Karpas-422 (cell line): ENCODE measurements at regions not wholly inside any gene's neighbourhood (a gene's known extent, or its start where the extent isn't known, plus 50 kb on each side); places are given as distances from the start of the nearest gene placed in this dataset.

Experiments used
- DNase-seq: peaks from one replicate; pipeline ENCODE4 v3.0.0-alpha.2; 2015
- H2AFZ ChIP-seq: fragments of 200-600 bp; sonication (generic); 2 replicates; pipeline ENCODE4 v1.6.1; 2014; ENCODE audit warnings: antibody characterized with exemption, low read length, mixed read lengths
- H3K27ac ChIP-seq: fragments of 200-600 bp; sonication (generic); 2 replicates; pipeline ENCODE4 v1.5.1; 2014; ENCODE audit warnings: mild to moderate bottlenecking, low read length, moderate library complexity
- H3K27me3 ChIP-seq: fragments of 200-600 bp; sonication (generic); 2 replicates; pipeline ENCODE4 v1.6.1; 2014; ENCODE audit warnings: low read length, mixed read lengths
- H3K36me3 ChIP-seq: fragments of 200-600 bp; sonication (generic); 2 replicates; pipeline ENCODE4 v1.6.1; 2014; ENCODE audit warnings: low read length, mixed read lengths; ENCODE audit not compliant: insufficient read depth
- H3K4me1 ChIP-seq: fragments of 200-600 bp; sonication (generic); 2 replicates; pipeline ENCODE4 v1.6.1; 2014; ENCODE audit warnings: mild to moderate bottlenecking, low read length, mixed read lengths
- H3K4me2 ChIP-seq: fragments of 200-600 bp; sonication (generic); 2 replicates; pipeline ENCODE4 v1.6.1; 2014; ENCODE audit warnings: low read length, low read depth, mild to moderate bottlenecking; ENCODE audit not compliant: poor library complexity, severe bottlenecking
- H3K4me3 ChIP-seq: fragments of 200-600 bp; sonication (generic); 2 replicates; pipeline ENCODE4 v1.5.1; 2014; ENCODE audit warnings: mild to moderate bottlenecking, antibody characterized with exemption, low read length, mixed read lengths
- H3K79me2 ChIP-seq: fragments of 200-600 bp; sonication (generic); 2 replicates; pipeline ENCODE4 v1.6.1; 2014; ENCODE audit warnings: mild to moderate bottlenecking, low read length, mixed read lengths
- H3K9ac ChIP-seq: fragments of 200-600 bp; sonication (generic); 2 replicates; pipeline ENCODE4 v1.6.0; 2014; ENCODE audit warnings: low read length
- H3K9me2 ChIP-seq: fragments of 200-600 bp; sonication (generic), shearing (Covaris generic); replicated peaks from 2 replicates; pipeline ENCODE4 v1.6.0; 2014; ENCODE audit warnings: mild to moderate bottlenecking, low read length, moderate library complexity; ENCODE audit not compliant: insufficient read depth
- H3K9me3 ChIP-seq: fragments of 300-700, 200-600 bp; sonication (generic); 2 replicates; pipeline ENCODE4 v1.6.1; 2014; ENCODE audit warnings: low read length, mixed read lengths
- H4K20me1 ChIP-seq: fragments of 200-600 bp; sonication (generic); 2 replicates; pipeline ENCODE4 v1.6.1; 2014; ENCODE audit warnings: mild to moderate bottlenecking, antibody characterized with exemption, low read length, low read depth; ENCODE audit not compliant: insufficient read depth

DNA sequence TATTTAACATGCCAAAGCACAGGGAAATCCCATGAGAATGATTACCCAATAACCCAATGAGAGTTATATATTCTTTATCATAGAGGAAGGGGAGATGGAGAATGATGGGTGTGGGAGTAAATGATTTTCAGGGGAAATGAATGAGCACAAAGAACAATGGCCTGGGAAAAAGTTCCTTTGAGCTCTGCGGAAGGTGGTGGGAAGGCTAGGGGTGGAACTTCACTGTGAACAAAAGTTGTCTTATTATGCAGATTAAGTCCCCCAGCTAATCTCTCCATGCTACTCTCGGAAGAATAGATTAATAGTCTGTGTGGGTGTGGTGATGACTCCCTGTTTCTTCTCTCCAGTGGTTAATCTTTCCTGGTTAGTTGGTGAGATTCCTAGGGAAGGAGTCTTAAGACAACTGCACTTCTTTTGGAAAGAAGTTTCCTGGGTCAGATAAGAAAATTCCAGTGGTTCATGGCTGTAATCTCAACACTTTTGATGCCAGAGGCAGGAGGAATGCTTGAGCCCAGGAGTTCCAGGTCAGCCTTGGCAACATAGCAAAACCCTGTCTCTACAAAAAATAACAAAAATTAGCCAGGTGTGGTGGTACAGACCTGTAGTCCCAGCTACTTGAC lies 71.6 kb downstream of the DNTTIP2 start:
- Histone ChIP-seq H3K9me3 (no peaks in the 10 kb centered on the region), H3K9ac (no peak overlapping the region), H3K4me3 (no peak overlapping the region), H3K9me2 (no peaks in the 10 kb centered on the region), H3K4me1 (no peaks in the 10 kb centered on the region), H3K27ac (no peak overlapping the region), H4K20me1 (no peaks in the 10 kb centered on the region), H3K36me3 (no peaks in the 10 kb centered on the region), H3K79me2 (no peaks in the 10 kb centered on the region), H3K27me3 (no peaks in the 10 kb centered on the region), H2AFZ (no peak overlapping the region), H3K4me2 (no peak overlapping the region)
- no peak for DNase-seq

DNA sequence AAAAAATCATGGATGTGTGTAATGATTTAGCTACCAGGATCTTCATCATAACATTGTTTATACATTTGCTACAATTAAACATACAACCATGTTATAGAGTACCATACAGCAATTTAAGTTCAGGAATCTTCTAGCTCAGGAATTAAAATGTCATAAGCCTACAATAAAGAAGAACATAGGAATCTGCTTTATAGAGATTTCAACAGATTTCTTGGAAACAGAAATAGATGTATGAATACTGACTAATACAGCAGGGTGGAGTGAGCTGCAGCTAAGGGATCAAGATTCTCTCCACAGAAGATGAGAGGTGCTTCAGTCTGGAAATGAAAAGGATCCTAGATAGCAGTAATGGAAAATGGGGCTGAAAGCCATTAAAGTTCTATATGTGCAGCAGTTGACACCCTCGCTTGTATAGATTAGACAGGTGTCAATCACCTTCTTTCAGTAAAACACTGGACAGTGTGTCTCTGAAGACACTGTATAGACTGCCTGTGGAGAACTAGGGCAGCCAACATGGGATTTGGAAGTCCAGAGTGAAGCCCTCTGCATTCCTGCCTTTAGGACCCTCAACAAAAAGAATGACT lies 73.9 kb downstream of the DNTTIP2 start:
- Histone ChIP-seq H3K27ac (no peak overlapping the region), H2AFZ (no peak overlapping the region), H3K9me2 (no peaks in the 10 kb centered on the region), H3K9me3 (no peaks in the 10 kb centered on the region), H3K79me2 (no peaks in the 10 kb centered on the region), H3K36me3 (no peaks in the 10 kb centered on the region), H3K4me1 (no peaks in the 10 kb centered on the region), H3K4me2 (no peak overlapping the region), H3K9ac (no peak overlapping the region), H4K20me1 (no peaks in the 10 kb centered on the region), H3K4me3 (no peak overlapping the region), H3K27me3 (no peaks in the 10 kb centered on the region)
- no peak for DNase-seq

DNA sequence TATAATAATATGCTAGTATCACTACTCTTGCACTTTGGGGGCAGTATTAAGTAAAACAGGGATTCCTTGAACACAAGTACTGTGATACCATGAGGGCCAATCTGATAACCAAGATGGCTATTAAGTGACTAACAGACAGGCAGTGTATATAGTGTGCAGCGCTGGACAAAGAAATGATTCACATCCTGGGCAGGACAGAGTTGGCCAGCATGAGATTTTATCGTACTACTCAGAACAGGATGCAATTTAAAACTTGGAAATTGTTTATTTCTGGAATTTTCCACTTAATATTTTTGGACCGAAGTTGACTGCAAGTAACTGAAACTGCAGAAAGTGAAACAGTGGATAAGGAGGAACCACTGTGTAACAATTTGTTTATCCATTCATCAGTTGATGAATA lies 74.6 kb downstream of the DNTTIP2 start:
- H3K4me1 ChIP-seq, result no peaks in the 10 kb centered on the region
- H4K20me1 ChIP-seq, result no peaks in the 10 kb centered on the region
- H3K36me3 ChIP-seq, result no peaks in the 10 kb centered on the region
- DNase-seq, result no peak
- H3K9me2 ChIP-seq, result no peaks in the 10 kb centered on the region
- no peak overlapping the region for H2AFZ ChIP-seq
- no peaks in the 10 kb centered on the region for H3K79me2 ChIP-seq
- no peaks in the 10 kb centered on the region for H3K27me3 ChIP-seq
- no peak overlapping the region for H3K4me3 ChIP-seq
- H3K9me3 ChIP-seq, result no peaks in the 10 kb centered on the region
- no peak overlapping the region for H3K27ac ChIP-seq
- no peak overlapping the region for H3K4me2 ChIP-seq
- H3K9ac ChIP-seq, result no peak overlapping the region

DNA sequence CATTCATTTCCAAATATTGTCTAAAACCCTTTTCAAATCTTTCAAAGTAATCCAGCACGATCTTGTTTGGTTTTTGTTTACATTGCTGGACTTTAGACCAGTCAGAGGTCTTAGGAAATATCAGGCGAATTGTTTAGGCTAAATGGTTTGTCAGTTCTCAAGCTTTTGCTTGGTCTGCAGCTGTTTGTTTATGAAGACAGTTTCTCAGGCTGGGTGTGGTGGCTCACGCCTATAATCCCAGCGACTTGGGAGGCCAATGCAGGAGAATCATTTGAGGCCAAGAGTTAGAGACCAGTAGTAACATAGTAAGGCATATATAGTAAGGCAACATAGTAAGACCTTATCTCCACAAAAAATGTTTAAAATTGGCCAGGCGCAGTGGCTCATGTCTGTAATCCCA lies 77.5 kb downstream of the DNTTIP2 start:
- no peak overlapping the region for H3K4me2 ChIP-seq
- no peak for DNase-seq
- H2AFZ ChIP-seq, result no peak overlapping the region
- no peak overlapping the region for H3K9ac ChIP-seq
- H4K20me1 ChIP-seq, result no peaks in the 10 kb centered on the region
- no peak overlapping the region for H3K27ac ChIP-seq
- no peaks in the 10 kb centered on the region for H3K4me1 ChIP-seq
- no peaks in the 10 kb centered on the region for H3K9me3 ChIP-seq
- H3K27me3 ChIP-seq, result no peaks in the 10 kb centered on the region
- no peaks in the 10 kb centered on the region for H3K9me2 ChIP-seq
- H3K4me3 ChIP-seq, result no peak overlapping the region
- H3K79me2 ChIP-seq, result no peaks in the 10 kb centered on the region
- no peaks in the 10 kb centered on the region for H3K36me3 ChIP-seq

DNA sequence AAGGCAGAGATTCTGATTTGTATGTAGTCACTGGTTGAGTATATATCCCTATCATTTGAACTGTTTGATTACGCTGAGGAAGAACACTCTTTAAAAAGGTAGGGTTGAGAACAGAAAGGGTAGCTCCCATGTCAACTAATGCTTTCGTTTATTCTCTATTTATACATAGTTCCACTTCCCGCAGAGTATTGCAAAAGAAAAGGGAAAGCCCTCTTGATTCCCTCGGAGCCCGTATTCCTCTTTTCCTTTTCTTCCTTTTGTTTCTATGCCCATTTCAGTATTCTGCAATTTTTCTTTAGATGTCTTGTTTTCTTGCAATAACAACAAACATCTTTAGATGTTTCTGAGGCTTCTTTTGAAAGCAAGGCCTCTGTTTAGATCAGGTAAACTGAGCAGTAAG lies 78.2 kb downstream of the DNTTIP2 start:
- H3K4me1 ChIP-seq, result no peaks in the 10 kb centered on the region
- no peaks in the 10 kb centered on the region for H3K9me3 ChIP-seq
- no peak for DNase-seq
- no peak overlapping the region for H3K27ac ChIP-seq
- H3K9ac ChIP-seq, result no peak overlapping the region
- no peak overlapping the region for H2AFZ ChIP-seq
- no peaks in the 10 kb centered on the region for H3K27me3 ChIP-seq
- H3K79me2 ChIP-seq, result no peaks in the 10 kb centered on the region
- no peak overlapping the region for H3K4me2 ChIP-seq
- H3K9me2 ChIP-seq, result no peaks in the 10 kb centered on the region
- no peak overlapping the region for H3K4me3 ChIP-seq
- no peaks in the 10 kb centered on the region for H4K20me1 ChIP-seq
- no peaks in the 10 kb centered on the region for H3K36me3 ChIP-seq

DNA sequence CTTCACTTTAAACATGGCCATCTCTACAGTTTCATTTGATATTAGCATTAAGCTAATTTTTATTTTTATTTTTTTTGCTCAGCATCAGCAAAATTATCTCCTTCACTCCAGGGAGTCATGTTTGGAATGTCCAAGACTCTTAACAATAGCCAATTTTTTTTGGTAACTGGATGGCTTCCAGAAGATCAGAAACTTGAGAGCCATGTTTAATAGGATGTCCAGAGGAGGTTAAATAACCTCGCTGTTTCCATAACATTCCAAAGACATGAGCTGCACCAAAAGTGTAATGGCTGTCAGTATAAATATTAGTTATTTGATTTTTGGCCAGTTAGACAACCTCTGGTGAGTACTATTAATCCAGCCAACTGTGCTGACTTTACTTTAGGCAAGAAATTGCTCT lies 80.7 kb downstream of the DNTTIP2 start:
- Histone ChIP-seq H3K27me3 (no peaks in the 10 kb centered on the region), H2AFZ (no peak overlapping the region), H3K79me2 (no peaks in the 10 kb centered on the region), H3K36me3 (no peaks in the 10 kb centered on the region), H4K20me1 (no peaks in the 10 kb centered on the region), H3K9ac (no peak overlapping the region), H3K9me3 (no peaks in the 10 kb centered on the region), H3K4me3 (no peak overlapping the region), H3K4me1 (no peaks in the 10 kb centered on the region), H3K9me2 (no peaks in the 10 kb centered on the region), H3K27ac (no peak overlapping the region), H3K4me2 (no peak overlapping the region)
- no peak for DNase-seq

DNA sequence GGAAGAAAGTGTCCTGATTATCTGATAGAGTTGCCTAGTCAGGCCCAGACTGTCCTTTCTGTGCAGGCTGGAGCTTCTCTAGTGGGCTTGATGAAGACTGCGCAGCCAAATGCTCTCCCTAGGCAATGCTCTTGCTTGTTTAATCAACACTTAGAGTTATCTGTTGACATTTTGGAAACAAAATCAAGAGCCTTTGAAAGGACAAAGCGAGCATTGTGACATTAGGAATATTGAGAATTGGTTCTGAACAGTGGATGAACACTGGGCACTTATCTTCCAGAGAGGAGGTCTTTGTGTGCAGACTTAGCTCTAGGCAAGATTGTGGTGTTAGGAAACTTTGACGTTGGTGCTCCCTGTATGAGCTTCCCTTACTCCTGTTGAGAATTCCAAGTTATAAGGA lies 94.5 kb downstream of the DNTTIP2 start:
- H3K27ac ChIP-seq, result no peak overlapping the region
- H3K9me2 ChIP-seq, result no peaks in the 10 kb centered on the region
- H3K79me2 ChIP-seq, result no peaks in the 10 kb centered on the region
- no peak overlapping the region for H3K9ac ChIP-seq
- H3K27me3 ChIP-seq, result no peaks in the 10 kb centered on the region
- H4K20me1 ChIP-seq, result no peaks in the 10 kb centered on the region
- no peaks in the 10 kb centered on the region for H3K4me1 ChIP-seq
- no peak overlapping the region for H3K4me3 ChIP-seq
- no peak for DNase-seq
- no peaks in the 10 kb centered on the region for H3K9me3 ChIP-seq
- H3K4me2 ChIP-seq, result no peak overlapping the region
- H2AFZ ChIP-seq, result no peak overlapping the region
- no peaks in the 10 kb centered on the region for H3K36me3 ChIP-seq

DNA sequence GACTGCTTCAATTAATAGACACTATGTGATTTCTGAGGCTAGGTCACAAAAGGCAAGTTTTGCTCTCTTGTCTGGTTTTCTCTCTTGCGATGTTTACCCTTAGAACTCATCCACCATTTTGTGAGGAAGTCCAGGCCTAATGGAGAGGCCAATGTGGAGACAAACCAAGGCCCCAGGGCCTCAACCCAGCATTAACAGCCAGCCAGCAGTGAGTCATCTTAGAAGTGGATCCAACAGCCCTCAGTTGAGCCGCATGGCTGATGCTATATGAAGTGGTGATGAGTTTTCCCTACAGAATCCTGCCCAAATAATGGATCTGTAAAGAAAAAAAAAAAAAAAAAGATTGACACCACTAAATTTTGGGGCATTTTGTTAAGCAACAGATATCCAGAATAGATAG lies 95.1 kb downstream of the DNTTIP2 start:
- no peak for DNase-seq
- Histone ChIP-seq H3K79me2 (no peaks in the 10 kb centered on the region), H3K9me3 (no peaks in the 10 kb centered on the region), H3K4me2 (no peak overlapping the region), H3K9ac (no peak overlapping the region), H3K27ac (no peak overlapping the region), H3K27me3 (no peaks in the 10 kb centered on the region), H3K4me3 (no peak overlapping the region), H3K36me3 (no peaks in the 10 kb centered on the region), H4K20me1 (no peaks in the 10 kb centered on the region), H2AFZ (no peak overlapping the region), H3K9me2 (no peaks in the 10 kb centered on the region), H3K4me1 (no peaks in the 10 kb centered on the region)
